ENCODE measurements at regions not wholly inside any gene's neighbourhood (a gene's known extent, or its start where the extent isn't known, plus 50 kb on each side); places are given as distances from the start of the nearest gene placed in this dataset.

DNA sequence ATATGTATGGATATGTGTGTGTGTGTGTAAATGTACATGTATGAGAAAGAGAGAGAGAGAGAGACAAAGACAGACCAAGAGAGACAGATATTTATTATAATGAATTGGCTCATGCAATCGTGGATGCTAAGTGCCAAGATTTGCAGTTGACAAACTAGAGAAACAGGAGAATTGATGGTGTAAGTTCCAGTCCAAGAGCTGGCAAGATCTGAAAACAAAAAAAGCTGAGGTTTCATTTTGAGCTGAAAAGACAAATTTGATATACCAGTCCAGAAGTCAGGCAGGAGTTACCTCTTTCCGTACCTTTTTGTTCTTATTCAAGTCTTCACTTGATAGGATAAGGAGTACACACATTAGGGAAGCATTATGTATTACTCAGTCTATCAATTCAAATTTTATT lies 157.8 kb downstream of the COPS8 start:
- TF ChIP-seq CTCF (IDR thresholded peaks at IDR 0.05) = no peak
- no peak for TF ChIP-seq POLR2A (IDR thresholded peaks at IDR 0.05)
- no peak for TF ChIP-seq EP300 (IDR thresholded peaks at IDR 0.05)
